NB4 (cell line): ENCODE measurements at regions not wholly inside any gene's neighbourhood (a gene's known extent, or its start where the extent isn't known, plus 50 kb on each side); places are given as distances from the start of the nearest gene placed in this dataset.

Experiments
- DNase-seq: peaks from one replicate; pipeline ENCODE4 v3.0.0; 2010; ENCODE audit warnings: low read depth
- H3K4me3 ChIP-seq: one replicate; pipeline ENCODE4 v1.5.1; 2011; ENCODE audit warnings: mild to moderate bottlenecking, low read depth, low read length, moderate library complexity
- CTCF ChIP-seq: IDR thresholded peaks from one replicate; pipeline ENCODE4 v1.5.1; 2012; ENCODE audit warnings: low read depth, low read length
- MAX ChIP-seq: IDR thresholded peaks from 2 replicates; pipeline ENCODE4 v1.6.1; 2011; ENCODE audit warnings: low read depth, low read length
- MYC ChIP-seq: IDR thresholded peaks from 2 replicates; pipeline ENCODE4 v1.6.1; 2011; ENCODE audit warnings: low read depth, low read length
- POLR2A ChIP-seq: IDR thresholded peaks from 2 replicates; pipeline ENCODE4 v1.6.1; 2011; ENCODE audit warnings: mild to moderate bottlenecking; ENCODE audit not compliant: insufficient read length; ENCODE audit errors: extremely low read depth

- TF ChIP-seq CTCF, result no peak
- no peak for TF ChIP-seq POLR2A
- no peak for TF ChIP-seq MAX
- no peak for DNase-seq
- no peak overlapping the region for H3K4me3 ChIP-seq
These were observed 151.7 kb upstream of the POU5F2 start for GRCh38 chr5:93893075-93893474.

DNA sequence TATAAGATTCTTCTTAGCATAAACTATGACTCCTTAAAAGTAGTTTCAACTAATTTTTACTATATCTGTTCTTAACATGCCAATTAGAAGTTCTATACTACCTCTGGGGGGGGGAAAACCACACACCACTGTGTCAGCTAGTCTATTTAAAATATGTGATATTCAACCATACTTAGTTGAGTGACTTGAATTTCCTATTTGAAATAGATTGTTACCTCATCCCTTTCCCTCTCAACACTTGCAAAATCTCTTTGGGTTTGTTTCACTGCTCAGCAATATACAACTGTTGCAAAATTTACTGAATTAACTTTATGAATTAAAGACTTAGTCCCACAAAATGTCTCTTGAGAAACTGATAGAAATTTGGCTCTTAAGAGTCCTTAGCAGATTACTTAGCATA lies 151.1 kb upstream of the POU5F2 start:
- TF ChIP-seq CTCF (no peak), MAX (no peak)
- no peak for DNase-seq
- no peak overlapping the region for H3K4me3 ChIP-seq

GRCh38 chr5:93891491-93892480 lies 150.4 kb upstream of the POU5F2 start:
- no peak for TF ChIP-seq CTCF
- TF ChIP-seq MAX, result no peak
- TF ChIP-seq MYC, result no peak
- TF ChIP-seq POLR2A, result no peak
- DNase-seq, result no peak
- H3K4me3 ChIP-seq, result no peak overlapping the region

GRCh38 chr5:93890657-93891056 lies 149.3 kb upstream of the POU5F2 start:
- no peak for TF ChIP-seq MYC
- TF ChIP-seq CTCF, result no peak
- TF ChIP-seq MAX, result no peak
- TF ChIP-seq POLR2A, result no peak
- DNase-seq, result no peak
- no peak overlapping the region for H3K4me3 ChIP-seq

DNA sequence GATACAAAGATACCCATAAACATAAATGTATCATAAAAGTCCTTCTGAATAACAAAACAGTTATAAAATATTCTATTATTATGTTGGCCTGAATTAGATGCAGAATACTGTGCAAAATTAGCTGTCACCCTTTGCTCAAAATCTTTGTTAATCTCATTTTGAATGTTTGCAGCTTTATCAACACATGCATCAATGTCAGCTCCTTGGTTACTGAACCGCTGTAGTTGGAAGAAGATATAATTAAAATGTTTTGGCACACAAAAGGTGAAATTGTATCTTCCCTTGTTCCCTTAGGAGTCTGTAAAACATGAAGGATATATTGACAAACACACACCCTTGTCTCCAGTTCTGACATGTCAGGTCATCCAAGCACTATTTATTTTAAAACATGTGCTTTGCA lies 146.3 kb upstream of the POU5F2 start:
- DNase-seq, result no peak
- TF ChIP-seq MAX (no peak), POLR2A (no peak), MYC (no peak), CTCF (no peak)
- H3K4me3 ChIP-seq, result no peak overlapping the region
